ENCODE measurements at regions not wholly inside any gene's neighbourhood (a gene's known extent, or its start where the extent isn't known, plus 50 kb on each side); places are given as distances from the start of the nearest gene placed in this dataset.

DNA sequence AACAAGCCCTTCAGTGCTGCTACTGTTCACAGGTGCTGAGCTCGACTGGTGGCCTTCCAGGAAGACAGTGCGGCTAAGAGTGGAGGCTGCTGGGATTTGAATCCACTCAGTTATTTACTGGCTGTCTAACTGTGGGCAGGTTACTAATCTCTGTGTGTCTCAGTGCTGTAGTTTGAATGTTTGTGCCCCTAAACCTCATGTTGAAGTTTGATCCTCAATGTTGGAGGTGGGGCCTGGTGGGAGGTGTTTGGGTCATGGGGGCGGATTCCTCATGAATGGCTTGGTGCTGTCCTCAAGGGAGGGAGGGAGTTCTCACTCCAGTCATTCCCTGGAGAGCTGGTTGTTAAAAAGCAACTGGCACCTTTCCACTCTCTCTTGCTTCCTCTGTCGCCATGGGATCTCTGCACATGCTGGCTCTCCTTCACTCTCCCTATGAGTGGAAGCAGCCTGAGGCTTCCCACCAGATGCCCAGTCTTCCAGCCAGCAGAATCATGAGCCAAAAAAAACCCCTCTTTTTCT, 334.8 kb downstream of the RPS6KC1 start:
- H3K27me3 ChIP-seq (replicated peaks) = no peaks in the 10 kb centered on the region
- H3K27ac ChIP-seq = no peak overlapping the region
- no peaks in the 10 kb centered on the region for H3K9me3 ChIP-seq (replicated peaks)
- no peak overlapping the region for H3K4me3 ChIP-seq
- no peaks in the 10 kb centered on the region for H3K36me3 ChIP-seq
- no peak for DNase-seq (ENCODE audit: low read depth in 1 of 2, low spot score in 2 of 2)
- no peaks in the 10 kb centered on the region for H3K4me1 ChIP-seq (replicated peaks)

DNA sequence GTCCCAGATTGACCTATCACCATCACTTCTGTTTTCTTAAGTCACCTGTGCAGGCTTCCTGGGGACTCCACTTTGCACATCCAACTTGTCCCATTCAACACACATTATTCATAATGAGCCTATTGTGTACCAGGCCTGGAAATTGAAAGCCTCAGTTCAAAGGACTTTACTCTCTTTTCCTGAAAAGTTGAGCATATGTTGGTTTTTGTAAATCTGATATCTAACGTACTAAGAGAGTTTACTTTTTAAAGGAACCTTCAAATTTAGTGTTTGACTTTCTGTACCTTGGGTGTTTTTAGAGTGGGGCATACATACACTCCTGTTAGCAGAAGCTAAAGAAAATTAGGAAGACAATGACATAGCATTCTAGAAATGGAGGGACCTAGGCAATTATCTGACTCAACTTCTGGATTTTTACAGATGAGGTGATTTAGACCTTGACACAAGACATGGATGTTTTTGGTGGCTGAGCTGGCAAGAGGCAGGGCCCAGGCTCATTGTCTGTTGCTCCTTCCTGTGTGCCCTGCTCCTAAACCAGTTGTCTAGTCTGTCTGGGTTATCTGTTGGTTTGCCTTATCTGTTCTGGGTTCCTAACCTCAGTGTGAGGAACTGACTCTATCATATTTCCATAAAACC, 336.5 kb downstream of the RPS6KC1 start:
- H3K9me3 ChIP-seq (replicated peaks) = no peaks in the 10 kb centered on the region
- no peak for DNase-seq (ENCODE audit: low read depth in 1 of 2, low spot score in 2 of 2)
- H3K4me3 ChIP-seq = no peak overlapping the region
- no peak overlapping the region for H3K27ac ChIP-seq
- no peaks in the 10 kb centered on the region for H3K27me3 ChIP-seq (replicated peaks)
- H3K36me3 ChIP-seq = no peaks in the 10 kb centered on the region
- H3K4me1 ChIP-seq (replicated peaks) = no peaks in the 10 kb centered on the region

DNA sequence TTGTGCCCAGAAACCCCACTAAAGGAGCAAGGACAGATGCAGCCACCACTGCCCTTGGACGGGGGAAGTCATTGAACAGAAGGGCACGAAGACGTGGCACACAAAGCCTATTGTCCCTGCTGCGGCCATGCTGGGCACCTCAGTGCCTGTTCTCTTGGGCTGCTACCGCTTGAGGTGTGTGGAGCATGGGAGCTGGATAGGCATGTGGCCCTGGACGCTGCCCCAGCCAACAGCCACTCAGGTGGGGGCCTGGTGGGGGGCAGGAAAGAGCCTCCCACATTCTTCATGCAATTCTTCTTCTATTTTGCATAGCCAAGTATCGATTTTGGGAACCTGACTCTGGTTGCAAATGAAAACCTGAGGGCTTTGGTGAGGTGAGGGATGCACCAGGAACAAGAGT, 337.2 kb downstream of the RPS6KC1 start:
- H3K4me3 ChIP-seq = no peak overlapping the region
- no peaks in the 10 kb centered on the region for H3K4me1 ChIP-seq (replicated peaks)
- no peaks in the 10 kb centered on the region for H3K9me3 ChIP-seq (replicated peaks)
- H3K27ac ChIP-seq = no peak overlapping the region
- no peak for DNase-seq (ENCODE audit: low read depth in 1 of 2, low spot score in 2 of 2)
- H3K36me3 ChIP-seq = no peaks in the 10 kb centered on the region
- H3K27me3 ChIP-seq (replicated peaks) = 0 out of 2 replicates have a peak, but pooled peaks cover under 1% of the 10 kb centered on the region

DNA sequence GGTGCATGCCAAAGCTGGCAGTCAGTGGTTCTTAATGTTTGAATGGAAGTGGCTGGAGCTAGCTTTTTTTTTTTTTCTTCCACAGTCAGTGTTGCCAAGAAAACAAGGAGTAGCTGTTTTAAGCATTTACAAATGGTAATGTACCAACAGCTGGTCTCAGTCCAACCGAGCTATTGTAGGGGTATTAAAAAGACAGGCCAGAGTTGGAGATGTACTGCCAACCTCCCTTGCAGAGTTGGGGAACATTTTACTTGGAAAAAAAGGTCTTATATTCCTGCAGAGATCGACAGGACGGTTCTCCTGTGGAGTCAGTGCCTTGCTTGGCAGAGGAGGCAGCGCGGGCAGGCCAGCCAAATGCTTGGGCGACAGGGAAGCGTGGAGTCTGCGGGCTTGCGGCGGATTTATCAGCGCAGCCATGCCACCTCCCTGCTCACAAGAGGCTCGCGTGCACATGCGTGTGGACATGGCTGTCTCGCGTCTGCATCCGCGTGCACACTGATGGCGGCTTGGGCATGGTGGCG, 338.1 kb downstream of the RPS6KC1 start:
- Histone ChIP-seq H3K9me3 (replicated peaks) (no peaks in the 10 kb centered on the region), H3K27ac (no peak overlapping the region), H3K27me3 (replicated peaks) (0 out of 2 replicates have a peak, but pooled peaks cover 3% of the 10 kb centered on the region), H3K4me3 (no peak overlapping the region), H3K4me1 (replicated peaks) (no peaks in the 10 kb centered on the region), H3K36me3 (no peaks in the 10 kb centered on the region)
- DNase-seq (ENCODE audit: low read depth in 1 of 2, low spot score in 2 of 2) = no peak

DNA sequence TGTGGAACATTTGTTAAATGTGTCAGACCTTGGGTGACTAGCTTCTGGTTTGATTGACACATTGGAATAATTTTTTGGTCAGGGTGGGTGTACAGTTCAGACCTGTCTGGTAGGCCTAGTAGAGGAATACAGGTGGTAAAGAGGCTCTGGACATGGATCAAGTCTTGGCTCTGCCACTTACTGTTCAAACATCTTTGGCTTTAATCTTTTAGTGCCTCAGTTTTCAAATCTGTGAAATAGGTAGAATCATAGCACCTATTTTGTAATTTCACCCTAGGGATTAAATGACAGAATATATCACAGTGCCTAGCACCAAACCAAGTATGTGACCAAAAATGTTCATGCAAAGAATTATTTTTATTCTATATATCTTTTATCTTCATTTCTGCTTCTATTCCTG, 340.4 kb downstream of the RPS6KC1 start:
- Histone ChIP-seq H3K9me3 (replicated peaks) (no peaks in the 10 kb centered on the region), H3K27me3 (replicated peaks) (0 out of 2 replicates have a peak, but pooled peaks cover 3% of the 10 kb centered on the region), H3K36me3 (no peaks in the 10 kb centered on the region), H3K27ac (no peak overlapping the region), H3K4me3 (no peak overlapping the region), H3K4me1 (replicated peaks) (no peaks in the 10 kb centered on the region)
- no peak for DNase-seq (ENCODE audit: low read depth in 1 of 2, low spot score in 2 of 2)

DNA sequence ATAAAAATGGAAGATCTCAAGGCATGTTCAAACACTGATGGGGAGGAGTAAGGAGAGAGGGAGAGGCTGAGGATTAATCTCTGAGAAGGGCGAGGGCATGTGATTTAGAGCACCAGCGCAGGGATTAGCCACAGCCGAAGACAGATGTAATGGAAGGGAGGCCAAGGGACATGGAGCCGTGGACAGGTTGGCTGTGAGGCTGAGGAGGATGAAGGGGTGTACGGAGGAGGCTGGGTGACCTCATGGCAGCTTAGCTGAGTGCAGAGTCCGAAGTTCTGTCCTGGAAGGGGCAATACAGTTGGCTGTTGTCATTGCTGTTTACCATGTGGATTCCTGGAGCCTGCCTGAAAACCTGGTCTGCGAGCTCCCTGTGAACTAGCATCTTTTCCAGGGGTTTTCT, 342.8 kb downstream of the RPS6KC1 start:
- Histone ChIP-seq H3K4me1 (replicated peaks) (no peaks in the 10 kb centered on the region), H3K27ac (no peak overlapping the region), H3K4me3 (no peak overlapping the region), H3K9me3 (replicated peaks) (no peaks in the 10 kb centered on the region), H3K27me3 (replicated peaks) (0 out of 2 replicates have a peak, but pooled peaks cover 3% of the 10 kb centered on the region), H3K36me3 (no peaks in the 10 kb centered on the region)
- no peak for DNase-seq (ENCODE audit: low read depth in 1 of 2, low spot score in 2 of 2)

DNA sequence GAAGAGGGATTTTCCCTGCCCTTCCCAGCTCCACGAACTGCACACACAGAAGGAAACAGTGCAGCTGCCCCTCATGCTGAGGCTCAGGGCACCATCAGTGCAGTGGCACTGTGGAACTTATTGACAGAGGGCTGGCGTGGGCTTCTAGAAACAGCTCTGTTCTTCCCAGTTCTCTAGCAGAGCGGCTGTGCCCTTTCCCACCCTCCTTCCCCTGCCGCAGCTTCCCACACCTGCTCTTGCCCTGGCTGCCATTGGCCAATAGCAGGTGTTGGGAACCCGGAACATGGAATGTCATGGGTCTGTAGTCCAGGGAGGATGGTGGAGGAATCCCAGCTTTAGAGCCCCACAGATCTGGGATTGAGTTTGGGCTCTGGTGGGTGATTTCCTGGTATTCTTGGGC, 343.8 kb downstream of the RPS6KC1 start:
- no peak overlapping the region for H3K27ac ChIP-seq
- no peaks in the 10 kb centered on the region for H3K36me3 ChIP-seq
- H3K4me3 ChIP-seq = no peak overlapping the region
- H3K27me3 ChIP-seq (replicated peaks) = 0 out of 2 replicates have a peak, but pooled peaks cover 3% of the 10 kb centered on the region
- DNase-seq (ENCODE audit: low read depth in 1 of 2, low spot score in 2 of 2) = no peak
- no peaks in the 10 kb centered on the region for H3K4me1 ChIP-seq (replicated peaks)
- H3K9me3 ChIP-seq (replicated peaks) = no peaks in the 10 kb centered on the region

DNA sequence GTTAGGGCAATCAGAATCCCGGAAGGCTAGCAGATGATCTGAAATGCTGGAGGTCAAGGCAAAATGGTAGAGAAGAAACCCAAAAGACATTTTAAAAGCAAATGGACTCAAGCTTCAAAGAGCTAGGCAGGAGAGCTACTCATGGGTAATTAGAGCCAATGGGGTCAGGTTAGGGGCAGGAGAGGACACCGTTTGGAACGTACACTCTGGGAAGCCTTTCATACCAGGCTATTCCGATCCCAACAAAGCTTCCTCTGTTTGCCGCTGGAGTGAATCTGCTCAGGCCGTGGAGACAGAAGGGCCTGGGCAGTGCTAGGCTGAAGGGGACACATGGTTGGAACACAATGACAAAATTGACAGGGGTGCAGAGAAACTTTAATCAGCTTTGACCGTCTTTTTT, 346.6 kb downstream of the RPS6KC1 start:
- H3K4me3 ChIP-seq = no peak overlapping the region
- no peaks in the 10 kb centered on the region for H3K9me3 ChIP-seq (replicated peaks)
- no peaks in the 10 kb centered on the region for H3K36me3 ChIP-seq
- 0 out of 2 replicates have a peak, but pooled peaks cover 3% of the 10 kb centered on the region for H3K27me3 ChIP-seq (replicated peaks)
- DNase-seq (ENCODE audit: low read depth in 1 of 2, low spot score in 2 of 2) = no peak
- no peak overlapping the region for H3K27ac ChIP-seq
- no peaks in the 10 kb centered on the region for H3K4me1 ChIP-seq (replicated peaks)

DNA sequence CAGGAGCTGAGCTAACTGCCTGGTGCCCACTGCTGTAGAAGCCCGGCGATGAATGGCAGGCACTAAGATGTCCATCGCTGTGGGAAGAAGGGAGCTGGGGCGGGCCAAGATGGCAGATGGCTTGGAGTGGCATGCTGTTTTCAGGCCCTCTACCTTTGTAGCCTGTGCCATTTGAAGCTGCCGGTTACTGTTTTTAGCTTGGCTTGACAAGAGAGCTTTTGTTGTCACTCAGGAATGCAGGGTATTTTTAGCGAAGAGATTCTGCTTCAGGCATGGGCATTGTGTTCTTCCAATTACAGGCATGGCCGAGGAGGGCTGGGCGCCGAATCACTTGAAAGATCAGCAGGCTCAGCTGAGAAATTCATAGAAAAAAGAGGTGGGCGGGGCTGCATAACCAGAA, 348.7 kb downstream of the RPS6KC1 start:
- Histone ChIP-seq H3K4me3 (no peak overlapping the region), H3K4me1 (replicated peaks) (no peaks in the 10 kb centered on the region), H3K36me3 (no peaks in the 10 kb centered on the region), H3K9me3 (replicated peaks) (no peaks in the 10 kb centered on the region), H3K27me3 (replicated peaks) (no peaks in the 10 kb centered on the region), H3K27ac (no peak overlapping the region)
- no peak for DNase-seq (ENCODE audit: low read depth in 1 of 2, low spot score in 2 of 2)

DNA sequence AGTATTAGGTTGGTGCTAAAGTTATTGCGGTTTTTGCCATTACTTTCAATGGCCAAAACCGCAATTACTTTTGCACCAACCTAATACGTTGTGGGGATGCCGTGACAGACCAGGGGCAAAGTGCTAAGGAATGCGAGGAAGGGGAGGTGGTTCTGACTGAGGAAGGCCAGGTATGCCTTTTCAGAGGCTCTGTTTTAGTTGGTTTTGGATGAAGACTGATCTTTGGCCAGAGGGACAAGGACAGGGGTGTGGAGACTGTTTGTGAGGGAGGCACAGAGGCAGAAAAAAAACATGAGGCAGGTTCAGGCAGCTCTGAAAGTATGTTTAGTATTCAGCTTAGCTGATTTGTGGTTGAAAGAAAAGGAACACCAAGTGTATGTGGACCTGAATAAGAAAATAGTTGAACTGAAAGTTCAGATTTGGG, 358.2 kb downstream of the RPS6KC1 start:
- H3K36me3 ChIP-seq = no peaks in the 10 kb centered on the region
- H3K9me3 ChIP-seq (replicated peaks) = no peaks in the 10 kb centered on the region; the same call in 1 of the 2 replicates
- no peak for DNase-seq (ENCODE audit: low read depth in 1 of 2, low spot score in 2 of 2)

DNA sequence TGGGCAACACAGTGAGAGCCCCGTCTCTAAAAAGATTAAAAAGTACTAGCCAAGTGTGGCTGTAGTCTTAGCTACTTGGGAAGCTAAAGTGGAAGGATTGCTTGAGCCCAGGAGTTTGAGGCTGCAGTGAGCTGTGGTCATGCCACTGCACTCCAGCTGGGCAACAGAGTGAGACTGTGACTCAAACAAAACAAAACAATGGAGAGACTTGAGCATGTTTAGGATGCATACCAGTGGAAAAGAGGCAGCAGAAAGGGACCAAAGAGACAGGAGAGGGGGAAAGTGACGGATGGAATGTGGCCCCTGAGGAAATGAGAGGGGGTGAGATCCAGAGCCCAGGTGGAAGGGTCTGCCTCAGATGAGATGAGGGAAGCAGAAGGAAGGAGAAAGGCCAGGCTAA, 358.9 kb downstream of the RPS6KC1 start:
- no peaks in the 10 kb centered on the region; the same call in 1 of the 2 replicates for H3K9me3 ChIP-seq (replicated peaks)
- no peak overlapping the region for H3K27ac ChIP-seq
- H3K27me3 ChIP-seq (replicated peaks) = no peaks in the 10 kb centered on the region
- no peak for DNase-seq (ENCODE audit: low read depth in 1 of 2, low spot score in 2 of 2)
- H3K36me3 ChIP-seq = no peaks in the 10 kb centered on the region
- no peaks in the 10 kb centered on the region for H3K4me1 ChIP-seq (replicated peaks)
- H3K4me3 ChIP-seq = no peak overlapping the region

More for the DNA sequence above, 358.2 kb downstream of the RPS6KC1 start:
- no peak overlapping the region for H3K4me3 ChIP-seq
- no peaks in the 10 kb centered on the region for H3K4me1 ChIP-seq (replicated peaks)
- H3K27me3 ChIP-seq (replicated peaks) = no peaks in the 10 kb centered on the region
- H3K27ac ChIP-seq = no peak overlapping the region

DNA sequence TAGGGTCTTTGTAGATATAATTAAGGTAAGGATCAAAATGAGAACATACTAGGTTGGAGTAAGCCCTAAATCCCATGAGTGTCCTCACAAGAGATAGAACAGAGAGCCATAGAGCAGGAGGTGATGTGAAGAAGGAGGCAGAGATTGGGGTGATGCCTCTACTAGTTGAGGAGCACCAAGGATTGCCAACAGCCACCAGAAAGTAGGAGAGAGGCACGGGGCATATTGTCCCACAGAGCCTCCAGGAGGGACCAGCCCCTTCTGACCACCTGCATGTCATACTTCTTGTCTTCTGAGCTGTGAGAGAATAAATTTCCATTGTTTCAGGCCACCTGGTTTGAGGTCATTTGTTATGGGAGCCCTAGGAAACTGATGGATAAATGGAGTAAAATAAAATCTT, 363.3 kb downstream of the RPS6KC1 start:
- H3K4me3 ChIP-seq = no peak overlapping the region
- H3K4me1 ChIP-seq (replicated peaks) = no peaks in the 10 kb centered on the region
- H3K9me3 ChIP-seq (replicated peaks) = no peaks in the 10 kb centered on the region; the same call in 1 of the 2 replicates
- peak in 1 of 2 experiments; percentile 8 for DNase-seq (ENCODE audit: low read depth in 1 of 2, low spot score in 2 of 2)
- H3K36me3 ChIP-seq = no peaks in the 10 kb centered on the region
- no peak overlapping the region for H3K27ac ChIP-seq
- no peaks in the 10 kb centered on the region for H3K27me3 ChIP-seq (replicated peaks)

DNA sequence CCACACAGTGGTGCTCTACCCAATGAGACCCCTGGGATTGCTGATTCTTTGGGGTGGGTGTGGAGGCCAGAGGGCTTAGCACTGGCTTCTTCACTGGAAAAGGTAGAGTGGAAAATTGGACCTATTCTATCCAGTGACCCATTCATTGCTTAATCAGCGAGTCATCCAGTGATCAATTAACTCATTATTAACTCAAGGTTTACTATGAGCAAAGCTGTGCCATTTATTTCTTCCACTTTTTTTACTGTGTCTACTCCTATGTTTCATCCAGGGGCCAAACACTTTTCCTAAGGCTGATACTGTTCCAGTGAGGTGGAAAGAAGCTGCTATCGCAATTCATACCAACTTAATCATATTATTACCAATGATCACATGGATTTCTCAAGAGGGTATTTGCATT, 363.9 kb downstream of the RPS6KC1 start:
- H3K36me3 ChIP-seq = no peaks in the 10 kb centered on the region
- DNase-seq (ENCODE audit: low read depth in 1 of 2, low spot score in 2 of 2) = no peak
- H3K27me3 ChIP-seq (replicated peaks) = no peaks in the 10 kb centered on the region
- no peak overlapping the region for H3K4me3 ChIP-seq
- H3K4me1 ChIP-seq (replicated peaks) = no peaks in the 10 kb centered on the region
- H3K9me3 ChIP-seq (replicated peaks) = no peaks in the 10 kb centered on the region; the same call in 1 of the 2 replicates
- no peak overlapping the region for H3K27ac ChIP-seq

DNA sequence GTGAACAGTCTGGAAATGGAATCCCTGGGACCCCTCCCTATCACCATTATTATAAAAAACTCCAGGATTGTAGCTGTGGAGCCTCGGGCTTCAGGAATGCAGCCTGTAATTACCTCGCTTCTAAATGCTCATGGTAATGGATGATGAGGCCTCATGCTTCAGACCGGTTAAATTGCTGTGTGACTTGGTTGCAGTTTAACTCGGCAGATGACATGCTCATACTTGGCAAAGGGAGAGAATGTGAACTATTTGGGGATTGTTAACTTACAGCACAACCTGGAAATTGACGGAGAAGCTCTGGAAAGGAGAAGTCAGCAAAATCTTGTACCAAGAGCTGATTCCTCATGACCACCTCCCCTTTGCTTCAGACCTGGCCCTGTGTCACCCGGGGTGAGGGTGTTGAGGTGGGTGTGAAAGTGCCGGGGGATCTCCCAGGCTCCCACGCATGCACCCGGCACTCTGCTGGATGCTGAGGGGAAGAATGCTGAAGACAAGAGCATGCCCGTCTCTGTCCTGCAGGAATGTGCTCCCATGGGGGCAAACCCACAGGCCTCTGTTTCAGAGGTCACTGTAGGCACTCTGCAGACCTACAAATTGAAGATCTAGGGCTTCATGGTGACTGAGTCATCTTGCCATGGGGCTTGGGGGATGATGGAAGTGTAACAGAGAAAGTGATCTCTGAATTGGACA, 364.8 kb downstream of the RPS6KC1 start:
- Histone ChIP-seq H3K27me3 (replicated peaks) (no peaks in the 10 kb centered on the region), H3K36me3 (no peaks in the 10 kb centered on the region), H3K9me3 (replicated peaks) (no peaks in the 10 kb centered on the region; the same call in 1 of the 2 replicates), H3K4me1 (replicated peaks) (no peaks in the 10 kb centered on the region), H3K4me3 (no peak overlapping the region), H3K27ac (no peak overlapping the region)
- DNase-seq (ENCODE audit: low read depth in 1 of 2, low spot score in 2 of 2) = no peak
